ENCODE measurements at regions not wholly inside any gene's neighbourhood (a gene's known extent, or its start where the extent isn't known, plus 50 kb on each side); places are given as distances from the start of the nearest gene placed in this dataset.

GRCh38 chr5:88610586-88610985, 272.4 kb downstream of the MEF2C start:
- H3K36me3 ChIP-seq = no peaks in the 10 kb centered on the region
- no peak overlapping the region for H3K4me3 ChIP-seq
- peaks cover 0 to 3% (median 0%) of the 10 kb centered on the region in 9 donors for H3K27me3 ChIP-seq
- peaks cover 0 to 10% (median 1%) of the 10 kb centered on the region in 12 donors for H3K9me3 ChIP-seq
- ATAC-seq (no peak), DNase-seq (no peak)
- 77 to 84% (median 83%) methylated on average over 3 of the region's 3 CpGs for WGBS, 4 donors
- no peak overlapping the region for H3K27ac ChIP-seq
- intact Hi-C loops (cut with DNase I) = no loop called here
- H3K4me1 ChIP-seq = no peaks in the 10 kb centered on the region
- TF ChIP-seq POLR2A (IDR thresholded peaks at IDR 0.05) = no peak
- TF ChIP-seq CTCF (IDR thresholded peaks at IDR 0.05) = no peak

- 66 to 75% (median 69%) methylated on average over 1 of the region's 1 CpG for WGBS, 4 donors
- no peak overlapping the region for H3K4me3 ChIP-seq
- peaks cover 0 to 3% (median 0%) of the 10 kb centered on the region in 9 donors for H3K27me3 ChIP-seq
- TF ChIP-seq POLR2A (IDR thresholded peaks at IDR 0.05) = no peak
- no peak for TF ChIP-seq CTCF (IDR thresholded peaks at IDR 0.05)
- ATAC-seq (no peak), DNase-seq (no peak)
- no peaks in the 10 kb centered on the region for H3K9me3 ChIP-seq
- no peak overlapping the region for H3K27ac ChIP-seq
- intact Hi-C loops (cut with DNase I) = no loop called here
- no peaks in the 10 kb centered on the region for H3K4me1 ChIP-seq
- H3K36me3 ChIP-seq = no peaks in the 10 kb centered on the region
Observed at GRCh38 chr5:88607492-88607891, 275.5 kb downstream of the MEF2C start.

- intact Hi-C loops (cut with DNase I) = no loop called here
- Histone ChIP-seq H3K4me3 (no peak overlapping the region), H3K27me3 (peaks cover 0 to 5% (median 0%) of the 10 kb centered on the region in 9 donors), H3K36me3 (no peaks in the 10 kb centered on the region), H3K9me3 (no peaks in the 10 kb centered on the region), H3K27ac (no peak overlapping the region), H3K4me1 (no peaks in the 10 kb centered on the region)
- DNase-seq (no peak), ATAC-seq (no peak)
- WGBS, 4 donors = 86 to 89% (median 88%) methylated on average over 5 of the region's 5 CpGs
- TF ChIP-seq POLR2A (IDR thresholded peaks at IDR 0.05) (no peak), CTCF (IDR thresholded peaks at IDR 0.05) (no peak)
Observed at GRCh38 chr5:88606626-88607025, 276.4 kb downstream of the MEF2C start.

- ATAC-seq = no peak
- no peaks in the 10 kb centered on the region for H3K4me1 ChIP-seq
- TF ChIP-seq POLR2A (IDR thresholded peaks at IDR 0.05) = no peak
- TF ChIP-seq CTCF (IDR thresholded peaks at IDR 0.05) = no peak
- WGBS, 4 donors = 67 to 80% (median 72%) methylated on average over 1 of the region's 1 CpG
- peaks cover 0 to 2% (median 0%) of the 10 kb centered on the region in 12 donors for H3K9me3 ChIP-seq
- DNase-seq = no peak
- intact Hi-C loops (cut with DNase I) = no loop called here
- peaks cover 0 to 5% (median 0%) of the 10 kb centered on the region in 9 donors for H3K27me3 ChIP-seq
- H3K36me3 ChIP-seq = no peaks in the 10 kb centered on the region
- H3K27ac ChIP-seq = no peak overlapping the region
- H3K4me3 ChIP-seq = no peak overlapping the region
Observed at GRCh38 chr5:88606173-88606572, 276.8 kb downstream of the MEF2C start.
